Chondrocyte (in vitro differentiated cells): ENCODE measurements at regions not wholly inside any gene's neighbourhood (a gene's known extent, or its start where the extent isn't known, plus 50 kb on each side); places are given as distances from the start of the nearest gene placed in this dataset.

Experiments
- DNase-seq: peaks from one replicate; pipeline ENCODE4 v3.0.0; 2021; ENCODE audit warnings: mixed read lengths, low spot score
- H3K27ac Mint-ChIP-seq: one replicate; pipeline ENCODE4 v1.8.0; 2021; ENCODE audit warnings: mild to moderate bottlenecking, moderate library complexity, mixed read lengths; ENCODE audit not compliant: unreplicated experiment
- H3K27me3 Mint-ChIP-seq: 2 replicates; pipeline ENCODE4 v1.8.0; 2021; ENCODE audit warnings: low read depth, mixed read lengths
- H3K36me3 Mint-ChIP-seq: 2 replicates; pipeline ENCODE4 v1.8.0; 2021; ENCODE audit warnings: low read depth, mixed read lengths
- H3K4me1 Mint-ChIP-seq: 2 replicates; pipeline ENCODE4 v1.8.0; 2021; ENCODE audit warnings: low read depth, mild to moderate bottlenecking, mixed read lengths
- H3K4me3 Mint-ChIP-seq: one replicate; pipeline ENCODE4 v1.8.0; 2021; ENCODE audit warnings: mild to moderate bottlenecking, moderate library complexity, mixed read lengths; ENCODE audit not compliant: unreplicated experiment
- H3K9me3 Mint-ChIP-seq: 2 replicates; pipeline ENCODE4 v1.8.0; 2021; ENCODE audit warnings: low read depth, mixed read lengths
- CTCF ChIP-seq: fragments of 200-600 bp; sonication (generic); IDR thresholded peaks from 2 replicates; pipeline ENCODE4 v1.5.0; 2021; ENCODE audit warnings: antibody characterized with exemption, mild to moderate bottlenecking, moderate library complexity

GRCh38 chr12:84656705-84657104, 255.9 kb downstream of the SLC6A15 start:
- no peak overlapping the region for H3K4me3 Mint-ChIP-seq
- DNase-seq: no peak
- H3K27ac Mint-ChIP-seq: no peak overlapping the region
- H3K36me3 Mint-ChIP-seq: no peaks in the 10 kb centered on the region
- H3K27me3 Mint-ChIP-seq: peaks cover 5% of the 10 kb centered on the region
- H3K9me3 Mint-ChIP-seq: no peaks in the 10 kb centered on the region
- H3K4me1 Mint-ChIP-seq: peaks cover 3% of the 10 kb centered on the region
- no peak for TF ChIP-seq CTCF

GRCh38 chr12:84653482-84653881, 259.1 kb downstream of the SLC6A15 start:
- Mint-ChIP-seq H3K9me3 (no peaks in the 10 kb centered on the region), H3K27ac (no peak overlapping the region), H3K4me3 (no peak overlapping the region), H3K36me3 (no peaks in the 10 kb centered on the region), H3K4me1 (no peaks in the 10 kb centered on the region), H3K27me3 (peaks cover 5% of the 10 kb centered on the region)
- no peak for TF ChIP-seq CTCF
- DNase-seq: no peak

GRCh38 chr12:84648425-84648824, 264.2 kb downstream of the SLC6A15 start:
- TF ChIP-seq CTCF: no peak
- Mint-ChIP-seq H3K36me3 (no peaks in the 10 kb centered on the region), H3K9me3 (no peaks in the 10 kb centered on the region), H3K4me1 (no peaks in the 10 kb centered on the region), H3K27me3 (peaks cover 4% of the 10 kb centered on the region), H3K27ac (no peak overlapping the region), H3K4me3 (no peak overlapping the region)
- no peak for DNase-seq

GRCh38 chr12:84644908-84645307, 267.7 kb downstream of the SLC6A15 start:
- TF ChIP-seq CTCF: no peak
- H3K27ac Mint-ChIP-seq: no peak overlapping the region
- no peaks in the 10 kb centered on the region for H3K9me3 Mint-ChIP-seq
- H3K4me1 Mint-ChIP-seq: no peaks in the 10 kb centered on the region
- H3K36me3 Mint-ChIP-seq: no peaks in the 10 kb centered on the region
- peaks cover 2% of the 10 kb centered on the region for H3K27me3 Mint-ChIP-seq
- H3K4me3 Mint-ChIP-seq: no peak overlapping the region
- no peak for DNase-seq

- H3K27me3 Mint-ChIP-seq: no peaks in the 10 kb centered on the region
- no peak overlapping the region for H3K27ac Mint-ChIP-seq
- no peaks in the 10 kb centered on the region for H3K36me3 Mint-ChIP-seq
- no peak overlapping the region for H3K4me3 Mint-ChIP-seq
- no peak for DNase-seq
- no peaks in the 10 kb centered on the region for H3K9me3 Mint-ChIP-seq
- H3K4me1 Mint-ChIP-seq: peaks cover under 1% of the 10 kb centered on the region
- TF ChIP-seq CTCF: no peak
Measured at GRCh38 chr12:84643993-84644392, 268.6 kb downstream of the SLC6A15 start.
